GM23338 (cell line): ENCODE measurements at regions not wholly inside any gene's neighbourhood (a gene's known extent, or its start where the extent isn't known, plus 50 kb on each side); places are given as distances from the start of the nearest gene placed in this dataset.

Source experiments
- ATAC-seq: fragments of 200-7000 bp; cut with Tn5 transposase; 3 replicates; pipeline ENCODE4 v1.9.1; 2020
- DNase-seq: peaks from one replicate; pipeline ENCODE4 v3.0.0-alpha.2; 2015; ENCODE audit warnings: low spot score
- H2AFZ ChIP-seq: fragments of 200-600 bp; sonication (generic); 2 replicates; pipeline ENCODE4 v1.8.0; 2016; ENCODE audit warnings: antibody characterized with exemption, mild to moderate bottlenecking, moderate library complexity
- H3F3A ChIP-seq: fragments of 200-600 bp; sonication (generic); replicated peaks from 2 replicates; pipeline ENCODE4 v1.8.0; 2017; ENCODE audit warnings: antibody characterized with exemption, mixed run types, low read depth
- H3K27ac ChIP-seq: fragments of 200-600 bp; sonication (generic); 2 replicates; pipeline ENCODE4 v1.6.1; 2016; ENCODE audit warnings: low read depth
- H3K27me3 ChIP-seq: fragments of 200-600 bp; sonication (generic); 2 replicates; pipeline ENCODE4 v1.8.0; 2016; ENCODE audit warnings: mild to moderate bottlenecking, mixed run types, moderate library complexity; ENCODE audit not compliant: insufficient read depth
- H3K36me3 ChIP-seq: fragments of 200-600 bp; sonication (generic); 2 replicates; pipeline ENCODE4 v1.8.0; 2016; ENCODE audit warnings: mild to moderate bottlenecking; ENCODE audit not compliant: insufficient read depth
- H3K4me1 ChIP-seq: fragments of 200-600 bp; sonication (generic); 2 replicates; pipeline ENCODE4 v1.8.0; 2016; ENCODE audit warnings: mild to moderate bottlenecking, moderate library complexity; ENCODE audit not compliant: insufficient read depth
- H3K4me2 ChIP-seq: fragments of 200-600 bp; sonication (generic); 2 replicates; pipeline ENCODE4 v1.7.1; 2017; ENCODE audit warnings: mixed run types
- H3K4me3 ChIP-seq: fragments of 200-600 bp; sonication (generic); 2 replicates; pipeline ENCODE4 v1.6.1; 2016; ENCODE audit warnings: mixed run types
- H3K79me2 ChIP-seq: fragments of 200-600 bp; sonication (generic); replicated peaks from 2 replicates; pipeline ENCODE4 v1.8.0; 2017; ENCODE audit warnings: mild to moderate bottlenecking; ENCODE audit not compliant: insufficient read depth
- H3K9me2 ChIP-seq: fragments of 200-600 bp; sonication (generic); 2 replicates; pipeline ENCODE4 v1.8.0; 2017; ENCODE audit not compliant: insufficient read depth
- H4K20me1 ChIP-seq: fragments of 200-600 bp; sonication (generic); replicated peaks from 2 replicates; pipeline ENCODE4 v1.8.0; 2017; ENCODE audit warnings: mild to moderate bottlenecking; ENCODE audit not compliant: insufficient read depth
- H3K27ac Mint-ChIP-seq: 2 replicates; pipeline ENCODE4 v1.8.0; 2020; ENCODE audit warnings: inconsistent platforms, mild to moderate bottlenecking, moderate library complexity, mixed read lengths
- H3K27me3 Mint-ChIP-seq: 3 replicates; pipeline ENCODE4 v1.8.0; 2022; ENCODE audit warnings: low read depth, mild to moderate bottlenecking, moderate library complexity, mixed read lengths, inconsistent platforms; ENCODE audit not compliant: insufficient read depth, poor library complexity
- H3K36me3 Mint-ChIP-seq: 3 replicates; pipeline ENCODE4 v1.8.0; 2021; ENCODE audit warnings: low read depth, mild to moderate bottlenecking, inconsistent platforms, moderate library complexity, mixed read lengths
- H3K4me1 Mint-ChIP-seq: 3 replicates; pipeline ENCODE4 v1.8.0; 2020; ENCODE audit warnings: mild to moderate bottlenecking, inconsistent platforms, mixed read lengths
- H3K4me3 Mint-ChIP-seq: 3 replicates; pipeline ENCODE4 v1.8.0; 2021; ENCODE audit warnings: moderate library complexity, mild to moderate bottlenecking, inconsistent platforms, mixed read lengths
- H3K9me3 Mint-ChIP-seq: 3 replicates; pipeline ENCODE4 v1.8.0; 2020; ENCODE audit warnings: moderate library complexity, mild to moderate bottlenecking, inconsistent platforms, mixed read lengths
- CREB1 ChIP-seq: fragments of 250-450 bp; sonication (Bioruptor Pico); IDR thresholded peaks from 2 replicates; pipeline ENCODE4 v1.5.0; 2020; ENCODE audit warnings: low read depth, mild to moderate bottlenecking, moderate library complexity
- EZH2 ChIP-seq: fragments of 200-600 bp; sonication (generic); IDR thresholded peaks from one replicate; pipeline ENCODE4 v1.8.0; 2017; ENCODE audit warnings: antibody characterized with exemption, mild to moderate bottlenecking, low read depth; ENCODE audit not compliant: unreplicated experiment
- EZH2phosphoT487 ChIP-seq: fragments of 200-600 bp; sonication (generic); IDR thresholded peaks from one replicate; pipeline ENCODE4 v1.8.1; 2018; ENCODE audit warnings: antibody characterized with exemption; ENCODE audit not compliant: unreplicated experiment
- JUNB ChIP-seq: IDR thresholded peaks from one replicate; pipeline ENCODE4 v1.6.1; 2016; ENCODE audit warnings: antibody characterized with exemption; ENCODE audit not compliant: unreplicated experiment
- NANOG ChIP-seq: IDR thresholded peaks from 2 replicates; pipeline ENCODE4 v1.6.1; 2016; ENCODE audit warnings: antibody characterized with exemption, borderline replicate concordance
- POLR2AphosphoS5 ChIP-seq: IDR thresholded peaks from 2 replicates; pipeline ENCODE4 v1.6.1; 2016; ENCODE audit warnings: antibody characterized with exemption, low read depth
- STAT1 ChIP-seq: IDR thresholded peaks from one replicate; pipeline ENCODE4 v1.6.1; 2016; ENCODE audit warnings: antibody characterized with exemption; ENCODE audit not compliant: unreplicated experiment
- ZNF114 ChIP-seq: fragments of 250-450 bp; sonication (Bioruptor Pico); IDR thresholded peaks from 2 replicates; pipeline ENCODE4 v1.5.0; 2020; ENCODE audit warnings: mild to moderate bottlenecking, moderate library complexity
- ZNF331 ChIP-seq: fragments of 250-450 bp; sonication (Bioruptor Pico); IDR thresholded peaks from 2 replicates; pipeline ENCODE4 v1.5.0; 2020; ENCODE audit warnings: low read depth, mild to moderate bottlenecking, moderate library complexity
- TF ChIP-seq, protein P1 (sequence below): fragments of 250-450 bp; sonication (Bioruptor Pico); IDR thresholded peaks from 2 replicates; pipeline ENCODE4 v1.5.0; 2020; ENCODE audit warnings: mild to moderate bottlenecking, moderate library complexity
- TF ChIP-seq, protein P2 (sequence below), 2 experiments: fragments of 200-600 bp in 1 of 2; sonication (generic) in 1 of 2; conservative IDR thresholded peaks; 2 replicates each; pipeline versions ENCODE4 v1.5.1 to v1.6.1; 2016 to 2017; ENCODE audit warnings: antibody characterized with exemption in 2 of 2, low read depth in 2 of 2, mild to moderate bottlenecking in 2 of 2, moderate library complexity in 1 of 2
- TF ChIP-seq, protein P3 (sequence below): IDR thresholded peaks from 2 replicates; pipeline ENCODE4 v1.6.1; 2016; ENCODE audit warnings: antibody characterized with exemption
- TF ChIP-seq, protein P4 (sequence below): IDR thresholded peaks from one replicate; pipeline ENCODE4 v1.6.1; 2018; ENCODE audit warnings: antibody characterized with exemption; ENCODE audit not compliant: unreplicated experiment

DNA sequence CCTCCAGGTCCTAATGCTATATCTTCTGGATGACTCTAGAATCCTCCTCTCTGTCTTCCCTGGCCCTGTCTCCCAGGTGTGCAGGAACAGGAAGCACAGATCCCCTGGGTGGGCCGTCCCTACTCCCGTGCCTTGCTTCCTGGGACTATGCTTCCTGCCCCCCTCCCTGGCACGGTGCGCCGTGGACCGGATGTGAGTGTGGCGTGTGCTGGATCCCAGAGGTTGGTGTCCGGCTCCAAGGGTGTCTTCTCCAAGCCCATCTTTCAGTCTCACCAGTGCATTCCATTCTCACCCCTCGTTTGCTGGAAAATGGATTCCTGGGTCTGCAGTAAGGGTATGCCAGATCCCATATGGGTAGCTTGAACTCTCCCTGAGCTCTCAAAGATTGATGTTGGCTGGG, 144.4 kb upstream of the TWIST2 start:
- Histone ChIP-seq H3K27me3 (no peaks in the 10 kb centered on the region), H3K4me2 (no peak overlapping the region), H3K36me3 (no peaks in the 10 kb centered on the region), H3K4me1 (no peaks in the 10 kb centered on the region), H3K9me2 (peaks cover 7% of the 10 kb centered on the region; the same call in 1 of the 2 replicates), H4K20me1 (no peaks in the 10 kb centered on the region), H3K27ac (no peak overlapping the region), H2AFZ (no peak overlapping the region), H3K79me2 (no peaks in the 10 kb centered on the region), H3K4me3 (no peak overlapping the region), H3F3A (no peaks in the 10 kb centered on the region)
- no peak for DNase-seq
- peaks cover 5% of the 10 kb centered on the region for H3K27me3 Mint-ChIP-seq
- H3K9me3 Mint-ChIP-seq: no peaks in the 10 kb centered on the region
- no peak overlapping the region for H3K27ac Mint-ChIP-seq
- no peaks in the 10 kb centered on the region for H3K4me1 Mint-ChIP-seq
- H3K36me3 Mint-ChIP-seq: no peaks in the 10 kb centered on the region; the same call in 2 of the 3 replicates
- TF ChIP-seq, protein P1, sequence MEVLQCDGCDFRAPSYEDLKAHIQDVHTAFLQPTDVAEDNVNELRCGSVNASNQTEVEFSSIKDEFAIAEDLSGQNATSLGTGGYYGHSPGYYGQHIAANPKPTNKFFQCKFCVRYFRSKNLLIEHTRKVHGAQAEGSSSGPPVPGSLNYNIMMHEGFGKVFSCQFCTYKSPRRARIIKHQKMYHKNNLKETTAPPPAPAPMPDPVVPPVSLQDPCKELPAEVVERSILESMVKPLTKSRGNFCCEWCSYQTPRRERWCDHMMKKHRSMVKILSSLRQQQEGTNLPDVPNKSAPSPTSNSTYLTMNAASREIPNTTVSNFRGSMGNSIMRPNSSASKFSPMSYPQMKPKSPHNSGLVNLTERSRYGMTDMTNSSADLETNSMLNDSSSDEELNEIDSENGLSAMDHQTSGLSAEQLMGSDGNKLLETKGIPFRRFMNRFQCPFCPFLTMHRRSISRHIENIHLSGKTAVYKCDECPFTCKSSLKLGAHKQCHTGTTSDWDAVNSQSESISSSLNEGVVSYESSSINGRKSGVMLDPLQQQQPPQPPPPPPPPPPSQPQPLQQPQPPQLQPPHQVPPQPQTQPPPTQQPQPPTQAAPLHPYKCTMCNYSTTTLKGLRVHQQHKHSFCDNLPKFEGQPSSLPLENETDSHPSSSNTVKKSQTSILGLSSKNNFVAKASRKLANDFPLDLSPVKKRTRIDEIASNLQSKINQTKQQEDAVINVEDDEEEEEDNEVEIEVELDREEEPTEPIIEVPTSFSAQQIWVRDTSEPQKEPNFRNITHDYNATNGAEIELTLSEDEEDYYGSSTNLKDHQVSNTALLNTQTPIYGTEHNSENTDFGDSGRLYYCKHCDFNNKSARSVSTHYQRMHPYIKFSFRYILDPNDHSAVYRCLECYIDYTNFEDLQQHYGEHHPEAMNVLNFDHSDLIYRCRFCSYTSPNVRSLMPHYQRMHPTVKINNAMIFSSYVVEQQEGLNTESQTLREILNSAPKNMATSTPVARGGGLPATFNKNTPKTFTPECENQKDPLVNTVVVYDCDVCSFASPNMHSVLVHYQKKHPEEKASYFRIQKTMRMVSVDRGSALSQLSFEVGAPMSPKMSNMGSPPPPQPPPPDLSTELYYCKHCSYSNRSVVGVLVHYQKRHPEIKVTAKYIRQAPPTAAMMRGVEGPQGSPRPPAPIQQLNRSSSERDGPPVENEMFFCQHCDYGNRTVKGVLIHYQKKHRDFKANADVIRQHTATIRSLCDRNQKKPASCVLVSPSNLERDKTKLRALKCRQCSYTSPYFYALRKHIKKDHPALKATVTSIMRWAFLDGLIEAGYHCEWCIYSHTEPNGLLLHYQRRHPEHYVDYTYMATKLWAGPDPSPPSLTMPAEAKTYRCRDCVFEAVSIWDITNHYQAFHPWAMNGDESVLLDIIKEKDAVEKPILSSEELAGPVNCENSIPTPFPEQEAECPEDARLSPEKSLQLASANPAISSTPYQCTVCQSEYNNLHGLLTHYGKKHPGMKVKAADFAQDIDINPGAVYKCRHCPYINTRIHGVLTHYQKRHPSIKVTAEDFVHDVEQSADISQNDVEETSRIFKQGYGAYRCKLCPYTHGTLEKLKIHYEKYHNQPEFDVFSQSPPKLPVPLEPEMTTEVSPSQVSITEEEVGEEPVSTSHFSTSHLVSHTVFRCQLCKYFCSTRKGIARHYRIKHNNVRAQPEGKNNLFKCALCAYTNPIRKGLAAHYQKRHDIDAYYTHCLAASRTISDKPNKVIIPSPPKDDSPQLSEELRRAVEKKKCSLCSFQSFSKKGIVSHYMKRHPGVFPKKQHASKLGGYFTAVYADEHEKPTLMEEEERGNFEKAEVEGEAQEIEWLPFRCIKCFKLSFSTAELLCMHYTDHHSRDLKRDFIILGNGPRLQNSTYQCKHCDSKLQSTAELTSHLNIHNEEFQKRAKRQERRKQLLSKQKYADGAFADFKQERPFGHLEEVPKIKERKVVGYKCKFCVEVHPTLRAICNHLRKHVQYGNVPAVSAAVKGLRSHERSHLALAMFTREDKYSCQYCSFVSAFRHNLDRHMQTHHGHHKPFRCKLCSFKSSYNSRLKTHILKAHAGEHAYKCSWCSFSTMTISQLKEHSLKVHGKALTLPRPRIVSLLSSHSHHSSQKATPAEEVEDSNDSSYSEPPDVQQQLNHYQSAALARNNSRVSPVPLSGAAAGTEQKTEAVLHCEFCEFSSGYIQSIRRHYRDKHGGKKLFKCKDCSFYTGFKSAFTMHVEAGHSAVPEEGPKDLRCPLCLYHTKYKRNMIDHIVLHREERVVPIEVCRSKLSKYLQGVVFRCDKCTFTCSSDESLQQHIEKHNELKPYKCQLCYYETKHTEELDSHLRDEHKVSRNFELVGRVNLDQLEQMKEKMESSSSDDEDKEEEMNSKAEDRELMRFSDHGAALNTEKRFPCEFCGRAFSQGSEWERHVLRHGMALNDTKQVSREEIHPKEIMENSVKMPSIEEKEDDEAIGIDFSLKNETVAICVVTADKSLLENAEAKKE: no peak
- TF ChIP-seq, protein P2, sequence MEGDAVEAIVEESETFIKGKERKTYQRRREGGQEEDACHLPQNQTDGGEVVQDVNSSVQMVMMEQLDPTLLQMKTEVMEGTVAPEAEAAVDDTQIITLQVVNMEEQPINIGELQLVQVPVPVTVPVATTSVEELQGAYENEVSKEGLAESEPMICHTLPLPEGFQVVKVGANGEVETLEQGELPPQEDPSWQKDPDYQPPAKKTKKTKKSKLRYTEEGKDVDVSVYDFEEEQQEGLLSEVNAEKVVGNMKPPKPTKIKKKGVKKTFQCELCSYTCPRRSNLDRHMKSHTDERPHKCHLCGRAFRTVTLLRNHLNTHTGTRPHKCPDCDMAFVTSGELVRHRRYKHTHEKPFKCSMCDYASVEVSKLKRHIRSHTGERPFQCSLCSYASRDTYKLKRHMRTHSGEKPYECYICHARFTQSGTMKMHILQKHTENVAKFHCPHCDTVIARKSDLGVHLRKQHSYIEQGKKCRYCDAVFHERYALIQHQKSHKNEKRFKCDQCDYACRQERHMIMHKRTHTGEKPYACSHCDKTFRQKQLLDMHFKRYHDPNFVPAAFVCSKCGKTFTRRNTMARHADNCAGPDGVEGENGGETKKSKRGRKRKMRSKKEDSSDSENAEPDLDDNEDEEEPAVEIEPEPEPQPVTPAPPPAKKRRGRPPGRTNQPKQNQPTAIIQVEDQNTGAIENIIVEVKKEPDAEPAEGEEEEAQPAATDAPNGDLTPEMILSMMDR (conservative IDR thresholded peaks at IDR 0.05; ENCODE audit: low read depth in 2 of 2): no peak
- TF ChIP-seq, protein P3, sequence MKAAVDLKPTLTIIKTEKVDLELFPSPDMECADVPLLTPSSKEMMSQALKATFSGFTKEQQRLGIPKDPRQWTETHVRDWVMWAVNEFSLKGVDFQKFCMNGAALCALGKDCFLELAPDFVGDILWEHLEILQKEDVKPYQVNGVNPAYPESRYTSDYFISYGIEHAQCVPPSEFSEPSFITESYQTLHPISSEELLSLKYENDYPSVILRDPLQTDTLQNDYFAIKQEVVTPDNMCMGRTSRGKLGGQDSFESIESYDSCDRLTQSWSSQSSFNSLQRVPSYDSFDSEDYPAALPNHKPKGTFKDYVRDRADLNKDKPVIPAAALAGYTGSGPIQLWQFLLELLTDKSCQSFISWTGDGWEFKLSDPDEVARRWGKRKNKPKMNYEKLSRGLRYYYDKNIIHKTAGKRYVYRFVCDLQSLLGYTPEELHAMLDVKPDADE: no peak
- no peak for TF ChIP-seq NANOG
- TF ChIP-seq, protein P4, sequence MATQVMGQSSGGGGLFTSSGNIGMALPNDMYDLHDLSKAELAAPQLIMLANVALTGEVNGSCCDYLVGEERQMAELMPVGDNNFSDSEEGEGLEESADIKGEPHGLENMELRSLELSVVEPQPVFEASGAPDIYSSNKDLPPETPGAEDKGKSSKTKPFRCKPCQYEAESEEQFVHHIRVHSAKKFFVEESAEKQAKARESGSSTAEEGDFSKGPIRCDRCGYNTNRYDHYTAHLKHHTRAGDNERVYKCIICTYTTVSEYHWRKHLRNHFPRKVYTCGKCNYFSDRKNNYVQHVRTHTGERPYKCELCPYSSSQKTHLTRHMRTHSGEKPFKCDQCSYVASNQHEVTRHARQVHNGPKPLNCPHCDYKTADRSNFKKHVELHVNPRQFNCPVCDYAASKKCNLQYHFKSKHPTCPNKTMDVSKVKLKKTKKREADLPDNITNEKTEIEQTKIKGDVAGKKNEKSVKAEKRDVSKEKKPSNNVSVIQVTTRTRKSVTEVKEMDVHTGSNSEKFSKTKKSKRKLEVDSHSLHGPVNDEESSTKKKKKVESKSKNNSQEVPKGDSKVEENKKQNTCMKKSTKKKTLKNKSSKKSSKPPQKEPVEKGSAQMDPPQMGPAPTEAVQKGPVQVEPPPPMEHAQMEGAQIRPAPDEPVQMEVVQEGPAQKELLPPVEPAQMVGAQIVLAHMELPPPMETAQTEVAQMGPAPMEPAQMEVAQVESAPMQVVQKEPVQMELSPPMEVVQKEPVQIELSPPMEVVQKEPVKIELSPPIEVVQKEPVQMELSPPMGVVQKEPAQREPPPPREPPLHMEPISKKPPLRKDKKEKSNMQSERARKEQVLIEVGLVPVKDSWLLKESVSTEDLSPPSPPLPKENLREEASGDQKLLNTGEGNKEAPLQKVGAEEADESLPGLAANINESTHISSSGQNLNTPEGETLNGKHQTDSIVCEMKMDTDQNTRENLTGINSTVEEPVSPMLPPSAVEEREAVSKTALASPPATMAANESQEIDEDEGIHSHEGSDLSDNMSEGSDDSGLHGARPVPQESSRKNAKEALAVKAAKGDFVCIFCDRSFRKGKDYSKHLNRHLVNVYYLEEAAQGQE: no peak
- TF ChIP-seq EZH2phosphoT487: no peak
- no peak for TF ChIP-seq ZNF331 (CRISPR knock-in tag)
- TF ChIP-seq JUNB: no peak
- TF ChIP-seq ZNF114 (CRISPR knock-in tag): no peak
- no peak for TF ChIP-seq CREB1 (CRISPR knock-in tag)
- TF ChIP-seq STAT1: no peak
- no peak for TF ChIP-seq POLR2AphosphoS5
- TF ChIP-seq EZH2: no peak
- no peak overlapping the region for H3K4me3 Mint-ChIP-seq
- no peak for ATAC-seq
